Hepatocyte (in vitro differentiated cells): ENCODE measurements at regions not wholly inside any gene's neighbourhood (a gene's known extent, or its start where the extent isn't known, plus 50 kb on each side); places are given as distances from the start of the nearest gene placed in this dataset.

Source experiments
- DNase-seq: peaks from one replicate; pipeline ENCODE4 v3.0.0-alpha.2; 2016; ENCODE audit warnings: low spot score
- H2AFZ ChIP-seq: fragments of 200-600 bp; sonication (generic); 2 replicates; pipeline ENCODE4 v1.6.0; 2016; ENCODE audit warnings: antibody characterized with exemption, mild to moderate bottlenecking
- H3K27ac ChIP-seq: fragments of 200-600 bp; sonication (generic); 2 replicates; pipeline ENCODE4 v1.5.1; 2016; ENCODE audit warnings: mild to moderate bottlenecking
- H3K27me3 ChIP-seq: fragments of 200-600 bp; sonication (generic); 2 replicates; pipeline ENCODE4 v1.6.1; 2016
- H3K36me3 ChIP-seq: fragments of 200-600 bp; sonication (generic); replicated peaks from 2 replicates; pipeline ENCODE4 v1.5.1; 2016; ENCODE audit warnings: low read depth; ENCODE audit not compliant: insufficient read depth
- H3K4me1 ChIP-seq: fragments of 200-600 bp; sonication (generic); 2 replicates; pipeline ENCODE4 v1.5.1; 2016; ENCODE audit warnings: mild to moderate bottlenecking, moderate library complexity; ENCODE audit not compliant: insufficient read depth
- H3K4me2 ChIP-seq: fragments of 200-600 bp; sonication (generic); 2 replicates; pipeline ENCODE4 v1.6.0; 2016
- H3K4me3 ChIP-seq: fragments of 200-600 bp; sonication (generic); 2 replicates; pipeline ENCODE4 v1.5.1; 2016; ENCODE audit warnings: mild to moderate bottlenecking
- H3K79me2 ChIP-seq: fragments of 200-600 bp; sonication (generic); 2 replicates; pipeline ENCODE4 v1.6.0; 2017; ENCODE audit warnings: mild to moderate bottlenecking
- H3K9me2 ChIP-seq: fragments of 200-600 bp; sonication (generic); replicated peaks from 2 replicates; pipeline ENCODE4 v1.6.0; 2017; ENCODE audit warnings: mild to moderate bottlenecking; ENCODE audit not compliant: insufficient read depth
- H3K9me3 ChIP-seq: fragments of 200-600 bp; sonication (generic); 2 replicates; pipeline ENCODE4 v1.5.1; 2016; ENCODE audit warnings: low read depth, mild to moderate bottlenecking
- H4K20me1 ChIP-seq: fragments of 200-600 bp; sonication (generic); 2 replicates; pipeline ENCODE4 v1.6.0; 2016; ENCODE audit warnings: mild to moderate bottlenecking; ENCODE audit not compliant: insufficient read depth, poor library complexity, severe bottlenecking
- CTCF ChIP-seq: fragments of 200-600 bp; sonication (generic); IDR thresholded peaks from 2 replicates; pipeline ENCODE4 v1.5.1; 2016; ENCODE audit warnings: antibody characterized with exemption, mild to moderate bottlenecking; ENCODE audit not compliant: poor library complexity
- EZH2 ChIP-seq: fragments of 200-600 bp; sonication (generic); IDR thresholded peaks from 2 replicates; pipeline ENCODE4 v1.6.1; 2016; ENCODE audit warnings: antibody characterized with exemption, mild to moderate bottlenecking, borderline replicate concordance
- EZH2phosphoT487 ChIP-seq: fragments of 200-600 bp; sonication (generic); IDR thresholded peaks from one replicate; pipeline ENCODE4 v1.6.1; 2018; ENCODE audit warnings: antibody characterized with exemption, mild to moderate bottlenecking, low read depth, moderate library complexity; ENCODE audit not compliant: unreplicated experiment, severe bottlenecking
- WGBS: methylation state at CpG from one replicate; pipeline ENCODE4 v1.1.6; 2016; ENCODE audit warnings: low lambda C conversion rate; ENCODE audit errors: missing lambda C conversion rate; 5-methylcytosine and 5-hydroxymethylcytosine counted together

GRCh38 chr11:92580908-92581307 lies 356.3 kb downstream of the FAT3 start:
- no peaks in the 10 kb centered on the region for H3K27me3 ChIP-seq
- no peak for TF ChIP-seq EZH2phosphoT487
- no peak for TF ChIP-seq CTCF
- TF ChIP-seq EZH2 = no peak
- no peak overlapping the region for H3K4me3 ChIP-seq
- H3K9me2 ChIP-seq = no peaks in the 10 kb centered on the region
- H2AFZ ChIP-seq = no peak overlapping the region
- no peaks in the 10 kb centered on the region for H3K36me3 ChIP-seq
- no peaks in the 10 kb centered on the region for H4K20me1 ChIP-seq
- no peak overlapping the region for H3K4me2 ChIP-seq
- H3K4me1 ChIP-seq = no peaks in the 10 kb centered on the region
- no peaks in the 10 kb centered on the region for H3K79me2 ChIP-seq
- H3K9me3 ChIP-seq = no peaks in the 10 kb centered on the region
- H3K27ac ChIP-seq = no peak overlapping the region
- no peak for DNase-seq
- WGBS = 70% methylated on average over 1 of the region's 1 CpG

- Histone ChIP-seq H3K4me2 (no peak overlapping the region), H3K4me3 (no peak overlapping the region), H3K9me2 (no peaks in the 10 kb centered on the region), H3K27ac (no peak overlapping the region), H4K20me1 (no peaks in the 10 kb centered on the region), H2AFZ (no peak overlapping the region), H3K36me3 (no peaks in the 10 kb centered on the region), H3K79me2 (no peaks in the 10 kb centered on the region), H3K4me1 (no peaks in the 10 kb centered on the region), H3K27me3 (no peaks in the 10 kb centered on the region), H3K9me3 (no peaks in the 10 kb centered on the region)
- TF ChIP-seq CTCF (no peak), EZH2 (no peak), EZH2phosphoT487 (no peak)
- no peak for DNase-seq
These were observed 363.8 kb downstream of the FAT3 start for GRCh38 chr11:92588393-92588792.

- Histone ChIP-seq H3K36me3 (no peaks in the 10 kb centered on the region), H3K4me3 (no peak overlapping the region), H3K79me2 (no peaks in the 10 kb centered on the region), H3K27me3 (no peaks in the 10 kb centered on the region), H3K27ac (no peak overlapping the region), H3K9me3 (no peaks in the 10 kb centered on the region), H3K4me1 (no peaks in the 10 kb centered on the region), H4K20me1 (no peaks in the 10 kb centered on the region), H2AFZ (no peak overlapping the region), H3K4me2 (no peak overlapping the region), H3K9me2 (no peaks in the 10 kb centered on the region)
- 88% methylated on average over 3 of the region's 3 CpGs for WGBS
- TF ChIP-seq EZH2phosphoT487 (no peak), EZH2 (no peak)
- DNase-seq = no peak
These were observed 364.9 kb downstream of the FAT3 start for GRCh38 chr11:92589512-92589911.

GRCh38 chr11:92591521-92591920 lies 366.9 kb downstream of the FAT3 start:
- H2AFZ ChIP-seq = no peak overlapping the region
- H3K9me3 ChIP-seq = no peaks in the 10 kb centered on the region
- H3K4me2 ChIP-seq = no peak overlapping the region
- no peaks in the 10 kb centered on the region for H3K36me3 ChIP-seq
- H3K4me3 ChIP-seq = no peak overlapping the region
- no peaks in the 10 kb centered on the region for H3K4me1 ChIP-seq
- DNase-seq = no peak
- TF ChIP-seq EZH2 = no peak
- no peak for TF ChIP-seq EZH2phosphoT487
- TF ChIP-seq CTCF = no peak
- no peaks in the 10 kb centered on the region for H3K27me3 ChIP-seq
- H3K79me2 ChIP-seq = no peaks in the 10 kb centered on the region
- WGBS = 71% methylated on average over 2 of the region's 2 CpGs
- H3K27ac ChIP-seq = no peak overlapping the region
- H3K9me2 ChIP-seq = no peaks in the 10 kb centered on the region
- no peaks in the 10 kb centered on the region for H4K20me1 ChIP-seq
